Esophagus mucosa (tissue), 1 donor: ENCODE measurements at regions not wholly inside any gene's neighbourhood (a gene's known extent, or its start where the extent isn't known, plus 50 kb on each side); places are given as distances from the start of the nearest gene placed in this dataset.
A peak's percentile ranks its signal among the peaks of the same experiment; 100 is the strongest.

Experiments used
- ATAC-seq: fragments of 200-7000 bp; cut with Tn5 transposase; one replicate; pipeline ENCODE4 v1.9.1; 2020
- donor health status: DM: yes; HTN: yes; CAD: no.

DNA sequence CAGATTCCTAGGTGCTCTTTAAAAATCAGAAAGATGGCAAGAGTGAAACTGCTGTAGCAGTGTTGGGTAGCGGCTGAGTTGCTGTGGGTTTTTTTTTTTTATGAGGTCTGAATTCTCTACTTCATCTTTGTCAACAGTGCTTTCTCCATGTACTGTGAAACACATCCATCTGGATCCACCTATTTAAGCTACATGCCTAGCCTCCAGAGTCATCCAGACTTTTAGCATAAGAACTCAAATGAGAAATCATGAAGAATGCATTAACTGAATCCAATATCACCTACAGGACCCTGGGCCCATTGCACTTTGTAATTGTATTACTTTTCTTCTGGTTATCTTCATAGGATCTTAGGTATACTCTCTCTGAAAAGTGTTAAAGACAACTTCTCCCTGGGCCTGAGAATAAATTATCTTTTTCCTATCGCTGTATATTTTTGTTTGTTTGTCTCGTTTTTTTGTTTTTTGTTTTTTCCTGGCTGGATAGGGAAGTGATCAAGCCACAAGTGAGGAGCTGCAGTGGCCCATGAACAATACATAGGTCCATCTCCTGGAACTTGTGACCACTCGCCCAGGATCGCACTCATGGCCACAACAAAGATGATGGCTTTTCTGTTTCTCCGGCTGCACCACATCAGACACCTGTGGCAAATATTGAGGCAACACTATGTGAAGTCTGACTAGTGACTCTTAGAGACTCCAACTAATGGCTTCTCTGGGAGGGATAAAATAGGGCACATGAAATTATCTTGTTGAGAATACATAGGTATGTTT lies 609.9 kb upstream of the AGTR1 start:
- no peak for ATAC-seq

DNA sequence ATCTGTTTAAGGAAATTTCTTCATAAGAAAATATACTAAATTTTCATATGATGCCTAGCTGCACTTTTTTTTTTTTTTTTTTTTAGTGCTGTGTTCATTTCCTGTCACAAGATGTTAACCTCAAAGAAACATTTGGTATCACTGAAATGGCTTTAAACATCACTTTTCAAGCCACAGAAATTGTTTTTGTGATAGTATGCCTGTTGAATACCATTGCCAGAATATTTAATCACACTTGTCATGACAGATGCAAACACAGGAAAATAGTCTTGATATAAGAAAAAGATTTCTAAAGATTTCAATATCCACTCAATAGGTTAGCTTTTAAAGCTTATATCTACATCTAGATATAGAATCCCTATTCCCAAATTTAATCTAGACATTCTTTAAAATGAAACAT lies 608.5 kb upstream of the AGTR1 start:
- no peak for ATAC-seq

DNA sequence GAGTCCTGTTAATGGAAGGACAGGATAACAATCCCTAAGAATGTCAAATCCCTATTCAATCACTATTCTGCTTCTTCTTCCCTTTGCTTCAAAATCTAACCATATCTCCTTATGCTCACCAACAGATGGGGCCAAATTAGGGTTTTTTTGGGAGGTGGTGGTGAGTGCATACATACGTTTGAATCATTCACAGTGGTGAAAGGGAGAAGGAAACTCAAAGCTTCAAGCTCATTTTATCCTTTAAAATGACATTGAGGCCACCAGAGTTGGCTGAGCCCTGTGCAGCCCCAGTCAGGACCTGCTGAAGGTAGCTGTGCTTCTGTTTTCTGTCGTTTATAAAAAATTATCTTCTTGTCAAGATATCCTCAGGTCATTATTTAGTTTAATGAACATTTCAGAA lies 607.5 kb upstream of the AGTR1 start:
- no peak for ATAC-seq

DNA sequence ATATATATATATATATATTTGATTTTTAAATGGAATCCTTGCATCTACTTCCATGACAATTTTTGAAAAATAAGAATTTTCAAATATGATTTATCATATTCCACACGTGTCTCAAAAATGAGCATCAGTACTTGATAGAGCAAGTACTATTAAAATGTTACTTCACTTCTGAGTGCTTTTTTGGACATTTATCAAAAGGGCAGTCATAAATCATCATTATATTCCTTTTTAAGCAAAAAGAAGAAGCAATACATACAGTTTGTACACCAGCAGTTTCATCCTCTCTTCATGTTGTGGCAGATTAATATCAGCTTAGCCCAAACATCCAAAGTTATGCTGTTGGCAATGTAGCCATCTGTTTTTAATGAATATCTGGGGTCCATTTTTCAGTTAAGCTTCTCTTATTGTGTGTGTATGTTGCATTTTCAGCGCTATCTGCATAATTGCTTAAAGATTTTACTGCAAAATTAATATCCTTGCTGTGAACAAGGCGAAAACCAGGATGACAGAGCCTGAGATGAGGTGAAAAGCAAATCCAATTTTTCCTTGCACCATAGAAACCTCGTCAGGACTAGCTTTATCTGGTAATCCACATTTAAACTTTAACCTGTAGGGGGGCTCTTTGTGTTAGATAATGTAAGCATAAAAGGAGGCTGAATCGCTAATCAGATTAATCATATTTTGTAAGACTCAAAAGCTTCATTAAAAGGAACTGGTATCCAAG lies 604.9 kb upstream of the AGTR1 start:
- ATAC-seq: no peak

DNA sequence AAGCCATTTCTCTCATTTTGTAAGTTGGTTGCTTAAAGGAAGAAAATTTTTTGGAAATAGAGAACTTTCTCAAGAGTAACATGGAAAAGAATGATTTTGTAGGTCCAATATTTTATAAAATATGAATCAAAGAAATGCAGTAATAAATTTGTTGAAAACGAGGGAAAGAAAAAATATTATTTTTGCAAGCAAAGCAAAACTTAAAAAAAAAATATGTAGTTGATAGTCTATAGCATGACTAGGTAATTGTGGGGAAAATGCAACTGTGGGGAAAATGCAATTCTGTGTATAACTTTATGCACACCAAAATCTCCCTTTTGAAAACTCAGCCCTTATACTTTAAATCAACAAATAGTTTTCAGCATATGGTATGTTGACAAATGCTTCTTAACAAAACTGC lies 604.0 kb upstream of the AGTR1 start:
- no peak for ATAC-seq

DNA sequence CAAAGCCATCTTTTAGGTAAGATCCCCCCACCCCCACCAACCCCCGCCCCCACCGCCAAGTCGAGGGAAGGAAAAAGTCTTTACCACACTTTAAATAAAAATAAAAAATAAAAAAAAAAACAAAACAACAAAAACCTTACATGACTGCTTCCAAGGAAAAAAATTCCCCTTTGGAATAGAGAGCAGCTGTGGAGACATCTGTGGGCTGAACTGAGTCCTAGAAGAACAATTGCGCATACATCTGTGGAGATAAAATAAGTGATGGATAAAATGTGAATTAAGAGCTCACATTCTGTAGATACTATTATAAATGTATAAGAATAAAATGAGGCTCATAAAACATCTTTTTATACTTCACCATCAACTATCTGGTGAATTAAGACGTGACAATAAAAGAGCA lies 601.7 kb upstream of the AGTR1 start:
- ATAC-seq: no peak

DNA sequence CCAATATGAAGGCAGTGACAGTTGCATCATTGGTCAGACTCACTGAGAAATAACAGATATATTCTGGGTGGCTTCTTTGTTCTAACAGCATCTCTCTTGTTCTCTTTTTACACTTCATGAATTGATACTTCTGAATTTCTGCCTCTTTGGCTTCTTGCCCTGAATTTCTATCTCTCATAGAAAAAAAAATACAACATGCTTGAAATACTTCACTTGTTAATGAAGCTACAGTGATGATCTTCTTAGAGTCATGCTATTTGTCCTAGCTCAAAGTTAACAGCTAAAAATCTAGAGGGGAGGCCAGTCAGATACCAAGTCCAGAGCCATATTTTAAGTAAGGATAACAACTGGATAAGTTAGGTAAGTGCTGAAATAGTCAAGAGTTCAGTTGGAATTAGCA lies 597.2 kb upstream of the AGTR1 start:
- ATAC-seq: no peak

DNA sequence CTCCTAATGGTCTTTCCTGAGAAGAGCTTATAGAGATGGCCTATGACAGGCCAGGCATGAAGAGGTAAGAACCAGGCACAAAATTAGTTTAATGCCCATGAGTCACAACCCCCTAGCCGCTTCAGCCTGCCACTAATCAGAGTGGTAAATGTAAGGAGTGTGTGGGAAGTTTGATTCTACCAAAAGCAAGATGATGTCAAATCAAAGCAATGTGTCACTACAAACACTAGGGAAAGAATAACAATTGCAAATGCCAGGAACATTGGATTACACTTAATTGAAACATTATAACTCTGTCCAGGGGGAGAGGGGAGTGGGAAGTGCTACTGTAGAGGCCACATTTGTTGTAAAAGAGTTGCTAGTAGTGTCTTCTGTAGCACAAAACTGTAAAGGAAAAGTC lies 596.6 kb upstream of the AGTR1 start:
- no peak for ATAC-seq

DNA sequence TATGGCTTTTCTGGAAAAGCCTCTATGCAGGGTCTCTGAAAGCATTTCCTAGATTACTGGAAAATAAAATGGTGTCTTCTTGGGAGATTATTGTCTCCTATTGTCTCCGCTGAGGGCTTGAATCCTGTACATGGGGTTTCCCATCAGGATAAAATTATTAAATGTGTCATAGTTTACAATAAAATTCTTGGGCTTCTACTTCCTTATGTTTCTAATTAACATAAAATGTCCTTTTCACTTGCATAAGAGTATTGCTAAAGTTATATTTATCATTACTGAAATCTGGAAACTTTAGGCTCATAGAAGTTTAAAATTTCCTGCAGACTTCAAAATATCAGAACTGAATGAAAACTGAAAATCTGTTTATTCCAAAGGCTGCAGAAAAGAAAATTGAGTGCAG lies 595.5 kb upstream of the AGTR1 start:
- no peak for ATAC-seq

DNA sequence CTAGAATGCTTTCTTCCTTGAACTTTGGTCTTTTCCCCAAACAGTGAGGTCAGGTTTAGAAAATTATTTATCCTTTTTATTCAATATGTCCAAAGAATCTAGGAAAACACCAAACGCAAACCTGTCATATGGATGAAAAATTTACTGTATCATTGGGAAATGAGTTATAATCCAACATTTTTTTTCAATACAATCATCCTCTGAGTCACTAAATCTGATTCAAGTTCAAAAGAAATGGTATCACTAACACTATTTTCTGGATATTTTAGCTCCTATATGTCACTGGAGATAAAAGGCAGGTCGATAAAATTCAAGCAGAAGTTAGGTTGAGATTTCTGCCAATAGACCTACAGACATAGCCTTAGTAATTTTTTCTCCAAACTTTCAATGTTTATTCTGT lies 591.6 kb upstream of the AGTR1 start:
- ATAC-seq: no peak

DNA sequence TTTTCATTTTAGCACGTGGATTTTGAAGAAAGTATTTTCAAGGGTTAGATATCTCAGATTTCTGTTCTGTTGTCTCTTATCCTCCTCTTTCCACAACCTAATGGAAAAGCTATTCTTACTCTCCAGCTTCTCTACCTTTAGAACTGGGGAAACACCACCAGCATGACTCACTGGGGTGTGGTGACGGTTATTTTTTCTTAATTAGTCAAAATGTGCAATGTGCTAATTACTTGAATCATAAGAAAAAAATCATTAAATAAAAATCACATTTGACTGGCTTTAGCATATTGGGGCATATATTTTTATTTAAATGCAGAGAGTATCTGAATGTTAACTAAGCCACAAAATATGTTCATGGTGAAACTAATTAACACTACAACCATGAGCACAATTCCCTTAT lies 570.7 kb upstream of the AGTR1 start:
- no peak for ATAC-seq

DNA sequence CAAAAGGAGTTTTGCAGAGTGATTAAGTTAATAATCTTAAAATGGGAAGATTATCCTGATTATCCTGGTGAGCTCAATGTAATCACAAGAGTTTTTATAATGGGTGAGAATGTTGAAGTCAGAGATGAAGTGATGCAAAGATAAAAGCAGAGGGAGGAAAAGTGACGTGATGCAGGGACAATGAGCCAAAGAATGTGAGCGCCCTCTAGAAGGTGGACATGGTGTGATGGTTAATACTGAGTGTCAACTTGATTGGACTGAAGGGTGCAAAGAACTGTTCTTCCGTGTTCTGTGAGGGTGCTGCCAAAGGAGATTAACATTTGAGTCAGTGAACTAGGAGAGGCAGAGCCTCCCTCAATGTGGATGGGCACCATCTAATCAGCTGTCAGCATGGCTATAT lies 569.6 kb upstream of the AGTR1 start:
- no peak for ATAC-seq

DNA sequence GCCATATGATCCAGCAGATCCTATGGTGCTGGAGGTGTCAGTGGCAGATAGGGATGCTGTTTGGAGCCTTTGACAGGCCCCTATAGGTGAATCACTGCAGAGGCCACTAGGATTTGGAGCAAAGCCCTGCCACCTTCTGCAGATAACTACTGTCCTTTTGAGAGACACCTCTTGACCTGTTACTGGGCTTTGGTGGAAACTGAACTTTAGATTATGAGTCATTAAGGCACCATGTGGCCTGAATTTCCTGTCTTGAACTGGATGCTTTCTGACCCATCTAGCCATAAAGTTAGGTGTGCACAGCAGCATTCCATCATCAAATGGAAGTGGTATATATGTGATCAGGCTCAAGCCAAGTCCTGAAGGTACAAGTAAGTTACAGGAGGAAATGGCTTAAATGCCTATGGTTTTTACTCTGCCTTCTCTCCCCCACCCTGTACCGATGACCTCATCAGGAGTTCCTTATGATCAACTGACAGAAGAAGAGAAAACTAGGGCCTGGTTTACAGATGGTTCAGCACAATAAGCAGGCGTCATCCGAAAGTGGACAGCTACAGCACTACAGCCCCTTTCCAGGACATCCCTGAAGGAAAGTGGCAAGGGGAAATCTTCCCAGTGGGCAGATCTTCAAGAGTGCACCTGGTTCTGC lies 565.6 kb upstream of the AGTR1 start:
- ATAC-seq: no peak

DNA sequence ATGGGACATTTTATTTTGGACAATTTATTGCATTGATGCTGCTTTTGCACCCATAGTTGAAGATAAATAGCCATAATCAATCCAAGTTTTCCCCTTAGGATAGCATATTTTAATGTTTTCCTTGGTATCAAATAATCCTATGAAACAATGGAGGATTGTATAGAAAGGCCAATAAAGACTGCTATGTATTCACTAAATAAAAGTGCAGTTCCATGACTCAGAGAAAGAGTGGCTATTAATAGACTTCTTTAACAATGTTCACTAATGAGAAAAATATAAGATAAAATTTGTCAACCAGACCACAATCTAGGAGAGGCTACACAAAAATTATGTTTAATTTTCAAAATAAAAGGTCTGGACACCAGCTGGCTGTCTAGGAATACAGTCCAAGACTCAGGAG lies 560.9 kb upstream of the AGTR1 start:
- ATAC-seq: no peak

DNA sequence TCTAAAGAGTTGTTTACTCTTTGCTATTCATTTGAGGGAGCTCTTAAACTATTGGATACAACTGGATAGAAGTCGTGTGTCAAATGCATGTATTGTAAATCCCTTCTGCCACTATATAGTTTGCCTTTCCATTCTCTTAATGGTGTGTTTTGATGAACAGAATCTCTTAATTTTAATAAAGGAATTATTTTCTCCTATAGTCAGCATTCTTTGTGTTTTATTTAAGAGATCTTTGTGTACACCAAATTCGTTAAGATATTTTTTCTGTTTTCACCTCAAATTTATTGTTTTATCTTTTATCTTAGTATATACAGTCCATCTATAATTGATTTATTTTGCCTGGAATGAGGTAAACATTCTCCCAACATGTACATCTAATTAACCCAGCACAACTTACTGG lies 551.5 kb upstream of the AGTR1 start:
- ATAC-seq: no peak

DNA sequence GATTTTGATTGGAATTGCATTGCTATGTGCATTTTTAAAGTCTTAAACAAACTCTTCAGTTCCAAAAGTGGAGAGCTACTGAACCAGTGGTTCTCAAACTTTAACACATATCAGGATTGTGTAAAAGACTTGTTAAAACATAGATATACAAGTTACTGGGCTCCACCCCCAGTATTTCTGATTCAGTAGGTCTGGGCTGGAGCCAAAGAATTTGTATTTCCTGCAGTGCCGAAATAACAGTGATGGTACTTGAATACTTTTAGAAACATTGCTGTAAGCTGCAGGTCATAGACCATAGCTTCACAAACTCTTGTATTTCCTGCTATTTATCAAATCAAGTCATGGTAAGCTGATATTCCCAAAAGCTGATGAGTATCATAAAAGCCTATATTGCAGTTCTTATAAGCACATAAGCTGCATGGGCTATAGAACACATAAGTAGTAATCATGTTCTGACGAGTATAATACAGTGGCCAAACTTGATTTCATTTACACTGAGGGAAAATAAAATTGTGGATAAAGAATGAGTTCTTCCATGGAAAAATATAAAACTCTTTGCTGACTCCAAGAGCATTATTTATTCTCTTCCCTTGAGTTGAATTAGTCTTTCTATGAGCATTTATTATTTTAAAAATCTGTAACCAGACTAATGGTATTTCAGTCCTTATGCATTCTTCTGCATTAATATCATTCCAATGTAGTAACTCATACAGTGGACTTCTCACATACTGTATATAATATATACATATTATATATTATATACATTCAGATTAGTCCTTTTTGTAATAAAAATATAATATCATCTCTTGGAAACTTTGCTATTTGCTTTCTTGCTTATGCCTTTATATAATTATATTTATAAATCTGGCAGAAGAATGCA lies 550.5 kb upstream of the AGTR1 start:
- ATAC-seq: peak; percentile 50

DNA sequence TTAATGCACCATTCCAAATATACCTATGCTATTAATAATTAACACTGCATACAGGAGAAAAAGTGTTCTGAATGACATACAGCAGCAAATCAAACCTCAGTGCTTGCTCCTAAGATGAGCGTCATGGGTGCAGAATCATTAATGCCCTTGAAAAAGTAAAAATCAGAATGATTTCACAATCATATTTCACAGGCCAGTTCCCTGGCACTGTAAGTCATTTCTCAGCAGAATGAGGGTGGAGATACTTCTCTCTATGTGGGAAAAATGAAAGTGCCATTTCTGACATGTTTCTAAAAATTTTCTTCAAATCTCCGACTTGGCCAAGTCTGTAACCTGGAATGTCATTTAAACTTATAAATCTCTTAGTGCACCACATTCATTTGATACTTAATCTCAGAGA lies 549.8 kb upstream of the AGTR1 start:
- no peak for ATAC-seq

DNA sequence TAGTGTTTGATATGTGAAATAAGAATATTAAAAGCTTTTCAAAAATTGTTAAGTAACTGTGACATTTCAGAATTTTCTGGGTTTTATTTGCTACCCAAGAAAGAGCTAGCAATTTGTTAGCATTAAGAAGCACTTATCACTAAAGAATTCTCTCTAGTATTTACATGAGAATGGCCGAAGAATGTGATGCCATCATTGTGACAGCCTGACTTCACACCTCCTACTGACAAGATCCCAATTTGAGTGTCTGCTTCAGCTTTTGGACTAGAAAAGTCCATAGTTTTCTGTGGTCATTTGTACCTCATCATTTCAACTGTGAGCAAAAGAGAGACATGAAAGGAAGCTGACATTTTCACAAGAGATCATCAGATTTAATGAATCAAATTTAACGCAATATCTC lies 548.1 kb upstream of the AGTR1 start:
- no peak for ATAC-seq

DNA sequence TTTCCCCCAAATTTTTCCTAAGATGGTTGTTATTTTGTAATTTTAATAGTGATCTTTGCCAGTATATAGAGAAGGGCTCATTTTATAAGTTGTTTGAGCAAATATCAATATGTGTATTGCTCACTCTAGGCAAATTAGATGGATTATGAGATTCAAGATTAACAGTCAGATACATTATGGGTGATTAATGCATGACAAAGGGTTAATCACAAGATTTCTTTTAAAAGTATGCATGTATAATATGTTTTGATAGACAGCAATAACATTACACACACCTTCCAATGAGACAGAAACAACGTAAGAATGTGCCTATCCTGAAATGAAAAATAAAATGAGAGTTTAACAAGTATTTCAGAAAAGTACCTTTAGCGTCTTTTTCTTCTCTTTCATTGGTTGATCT lies 547.6 kb upstream of the AGTR1 start:
- ATAC-seq: no peak

DNA sequence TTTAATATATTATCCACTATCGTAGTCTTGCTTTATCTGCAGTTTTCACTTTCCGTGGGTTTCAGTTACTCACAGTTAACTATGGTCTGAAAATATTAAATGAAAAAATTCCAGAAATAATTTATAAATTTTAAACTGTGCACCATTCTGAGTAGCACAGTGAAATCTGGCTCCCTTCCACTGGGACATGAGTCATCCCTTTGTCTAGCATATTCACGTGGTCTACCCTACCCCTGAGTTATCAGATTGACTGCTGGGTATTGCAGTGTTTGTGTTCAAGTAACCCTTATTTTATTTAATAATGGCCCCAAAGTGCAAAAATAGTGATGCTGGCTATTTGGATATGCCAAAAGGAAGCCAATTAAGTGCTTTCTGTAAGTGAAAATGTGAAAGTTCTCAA lies 539.5 kb upstream of the AGTR1 start:
- ATAC-seq: peak; percentile 33

DNA sequence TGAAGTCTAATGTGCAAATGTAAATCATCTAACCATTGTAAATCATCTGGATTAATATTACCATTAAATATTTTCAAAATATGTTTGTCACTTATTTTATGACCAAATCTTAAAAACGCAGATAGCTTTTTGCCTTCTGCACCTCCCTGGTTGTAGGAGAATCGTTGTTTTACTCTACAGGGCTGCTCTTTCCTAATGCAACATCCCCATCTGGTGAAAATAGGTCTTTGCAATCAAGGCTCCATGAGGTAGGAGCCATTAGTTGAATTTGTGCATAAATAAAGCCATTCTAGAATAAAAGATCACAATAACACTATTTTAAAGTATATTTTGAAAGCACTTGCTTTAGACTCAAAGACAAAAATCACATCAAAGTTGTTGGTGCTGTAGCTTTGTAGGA lies 535.6 kb upstream of the AGTR1 start:
- no peak for ATAC-seq

DNA sequence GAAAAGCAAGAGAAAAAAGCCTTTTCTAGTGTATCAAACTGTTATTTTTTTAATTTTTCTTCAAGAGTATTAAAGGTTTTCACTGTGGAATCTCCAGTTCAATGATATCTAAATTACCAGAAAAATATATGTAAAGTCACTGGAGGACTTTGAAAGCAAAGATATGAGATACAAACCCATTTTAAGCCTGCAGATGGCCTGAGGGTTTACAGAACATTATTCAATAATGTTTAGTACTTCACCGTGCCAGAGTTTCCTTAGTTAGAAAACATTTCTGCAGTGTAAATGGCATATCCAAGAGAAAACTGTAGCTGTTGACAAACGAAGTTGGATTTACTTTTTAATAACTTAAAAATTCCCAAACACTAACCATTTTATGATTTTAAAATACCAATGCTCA lies 529.4 kb upstream of the AGTR1 start:
- no peak for ATAC-seq

DNA sequence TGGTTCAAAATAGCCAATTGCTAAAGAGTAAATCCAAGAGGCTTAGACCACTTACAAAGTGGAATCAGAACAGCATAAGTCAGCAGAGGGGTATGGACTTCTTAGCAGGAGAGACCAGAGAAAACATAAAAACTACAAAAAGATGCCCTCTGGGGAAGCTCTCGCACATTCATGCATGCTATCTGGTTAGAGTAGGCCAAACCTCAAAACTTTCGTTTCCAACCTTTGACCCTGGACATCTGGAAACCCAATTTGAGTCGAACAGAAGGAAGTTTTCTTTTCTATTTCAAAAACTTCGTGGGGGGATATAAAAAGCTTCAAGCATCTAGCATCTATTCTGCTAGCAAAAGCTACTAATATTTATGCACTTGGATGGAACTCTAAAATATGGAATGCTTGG lies 523.9 kb upstream of the AGTR1 start:
- no peak for ATAC-seq
